Sigmoid colon (tissue), 6 donors: ENCODE measurements at regions not wholly inside any gene's neighbourhood (a gene's known extent, or its start where the extent isn't known, plus 50 kb on each side); places are given as distances from the start of the nearest gene placed in this dataset.
"Not testable (repeated sequence)": the region's sequence is repeated elsewhere in the genome, so short reads cannot be mapped to it uniquely, and the experiment has no call there.

Experiments
- DNase-seq: peaks from one replicate; pipeline ENCODE4 v3.0.0-alpha.2; 2019
- H3K27ac ChIP-seq, 4 donors: fragments of 200-600 bp; sonication (generic); one replicate each; pipeline ENCODE4 v1.5.1; 2016 to 2019; ENCODE audit warnings: mild to moderate bottlenecking in 1 of 4
- H3K27me3 ChIP-seq, 3 donors: fragments of 200-600 bp; sonication (generic); one replicate each; pipeline ENCODE4 v1.5.1; 2019; ENCODE audit warnings: mild to moderate bottlenecking in 1 of 3
- H3K36me3 ChIP-seq, 4 donors: fragments of 200-600 bp; sonication (generic); one replicate each; pipeline ENCODE4 v1.5.1; 2016 to 2019
- H3K4me1 ChIP-seq, 4 donors: fragments of 200-600 bp; sonication (generic); one replicate each; pipeline ENCODE4 v1.5.1; 2017 to 2019
- H3K4me3 ChIP-seq, 4 donors: fragments of 200-600 bp; sonication (generic); one replicate each; pipeline ENCODE4 v1.5.1; 2017 to 2019; ENCODE audit warnings: mild to moderate bottlenecking in 2 of 4, moderate library complexity in 1 of 4
- H3K9me3 ChIP-seq, 4 donors: fragments of 200-600 bp in 3 of 4; sonication (generic) in 3 of 4; one replicate each; pipeline versions ENCODE4 v1.5.1 to v1.6.1; 2013 to 2019
- EP300 ChIP-seq, 4 donors: sonication (generic); formaldehyde crosslinking; IDR thresholded peaks; one replicate each; pipeline ENCODE4 v1.6.1; 2017; ENCODE audit warnings: antibody characterized with exemption in 4 of 4
- POLR2A ChIP-seq, 2 donors: fragments of 450-650 bp; IDR thresholded peaks; one replicate each; pipeline ENCODE4 v1.6.1; 2016; ENCODE audit warnings: antibody characterized with exemption in 2 of 2, mild to moderate bottlenecking in 2 of 2, moderate library complexity in 2 of 2
- POLR2AphosphoS5 ChIP-seq, 4 donors: sonication (generic); formaldehyde crosslinking; IDR thresholded peaks; one replicate each; pipeline ENCODE4 v1.6.1; 2017; ENCODE audit warnings: antibody characterized with exemption in 4 of 4
- WGBS, 2 donors: extraction: QIAGEN DNeasy Blood & Tissue Kit; methylation state at CpG; one replicate each; pipeline ENCODE4 v1.1.7; 2013; 5-methylcytosine and 5-hydroxymethylcytosine counted together
- intact Hi-C: fragments of 100-400 bp; cut with DNase I; formaldehyde crosslinking; loops from one replicate; pipeline ENCODE4 v1.15.1; 2023
- TF ChIP-seq, protein P1 (sequence below), 4 experiments: fragments of 450-650 bp in 3 of 4; fragments of 200-600 bp in 1 of 4; IDR thresholded peaks; one replicate each; pipeline ENCODE4 v1.5.1; 2016 to 2019; ENCODE audit warnings: antibody characterized with exemption in 4 of 4, mild to moderate bottlenecking in 3 of 4, moderate library complexity in 2 of 4
- donor health status: healthy with polysubstance abuse.
- donor health status: healthy.

DNA sequence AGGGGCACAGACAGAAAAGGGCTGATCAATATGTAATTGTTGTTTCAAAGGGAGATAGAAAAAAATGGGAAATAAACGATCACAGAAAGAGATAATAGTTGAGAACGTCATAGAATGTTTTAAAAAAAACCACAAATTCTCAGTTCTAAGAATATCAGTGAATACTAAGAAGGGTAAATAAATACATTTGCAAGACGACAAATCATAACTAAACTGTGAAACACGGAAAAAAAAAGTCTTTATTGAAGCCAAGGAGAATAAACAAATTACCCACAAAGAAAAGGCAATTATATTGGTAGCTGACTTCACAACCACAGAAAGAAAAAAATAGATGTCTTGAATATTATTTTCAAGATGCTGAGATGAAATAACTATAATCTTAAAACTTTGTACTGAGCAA is 305.2 kb upstream of the STEAP1 start:
- H3K27ac ChIP-seq, result no peak overlapping the region
- no peak for TF ChIP-seq POLR2AphosphoS5 (IDR thresholded peaks at IDR 0.05)
- no peak for TF ChIP-seq POLR2A (IDR thresholded peaks at IDR 0.05)
- TF ChIP-seq EP300 (IDR thresholded peaks at IDR 0.05), result no peak
- TF ChIP-seq, protein P1, sequence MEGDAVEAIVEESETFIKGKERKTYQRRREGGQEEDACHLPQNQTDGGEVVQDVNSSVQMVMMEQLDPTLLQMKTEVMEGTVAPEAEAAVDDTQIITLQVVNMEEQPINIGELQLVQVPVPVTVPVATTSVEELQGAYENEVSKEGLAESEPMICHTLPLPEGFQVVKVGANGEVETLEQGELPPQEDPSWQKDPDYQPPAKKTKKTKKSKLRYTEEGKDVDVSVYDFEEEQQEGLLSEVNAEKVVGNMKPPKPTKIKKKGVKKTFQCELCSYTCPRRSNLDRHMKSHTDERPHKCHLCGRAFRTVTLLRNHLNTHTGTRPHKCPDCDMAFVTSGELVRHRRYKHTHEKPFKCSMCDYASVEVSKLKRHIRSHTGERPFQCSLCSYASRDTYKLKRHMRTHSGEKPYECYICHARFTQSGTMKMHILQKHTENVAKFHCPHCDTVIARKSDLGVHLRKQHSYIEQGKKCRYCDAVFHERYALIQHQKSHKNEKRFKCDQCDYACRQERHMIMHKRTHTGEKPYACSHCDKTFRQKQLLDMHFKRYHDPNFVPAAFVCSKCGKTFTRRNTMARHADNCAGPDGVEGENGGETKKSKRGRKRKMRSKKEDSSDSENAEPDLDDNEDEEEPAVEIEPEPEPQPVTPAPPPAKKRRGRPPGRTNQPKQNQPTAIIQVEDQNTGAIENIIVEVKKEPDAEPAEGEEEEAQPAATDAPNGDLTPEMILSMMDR (IDR thresholded peaks at IDR 0.05), result no peak
- no peaks in the 10 kb centered on the region for H3K36me3 ChIP-seq
- 54 to 80% methylated on average over 4 of the region's 4 CpGs for WGBS, 2 donors
- intact Hi-C loops, result no loop called here
- H3K4me3 ChIP-seq, result no peak overlapping the region
- H3K4me1 ChIP-seq, result no peaks in the 10 kb centered on the region
- H3K9me3 ChIP-seq, result no peaks in the 10 kb centered on the region
- no peak for DNase-seq
- no peaks in the 10 kb centered on the region for H3K27me3 ChIP-seq

DNA sequence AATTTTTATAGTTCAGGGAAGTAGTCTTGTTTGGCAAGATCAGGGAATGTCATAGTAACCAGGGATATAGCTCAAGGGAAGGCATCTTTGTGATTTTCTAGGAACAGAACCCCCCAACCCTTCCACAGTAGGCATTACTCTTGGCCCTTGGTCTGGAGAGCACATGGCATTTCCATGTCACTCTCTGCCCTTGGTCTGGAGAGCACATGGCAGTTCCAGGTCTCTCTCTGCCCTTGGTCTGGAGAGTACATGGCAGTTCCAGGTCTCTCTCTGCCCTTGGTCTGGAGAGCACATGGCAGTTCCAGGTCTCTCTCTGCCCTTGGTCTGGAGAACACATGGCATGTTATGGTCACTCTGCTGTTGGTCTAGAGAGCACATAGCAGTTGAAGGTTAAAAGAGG is 297.2 kb upstream of the STEAP1 start:
- intact Hi-C loops, H3K36me3 ChIP-seq, H3K4me3 ChIP-seq, DNase-seq, H3K4me1 ChIP-seq, H3K27ac ChIP-seq, H3K9me3 ChIP-seq, H3K27me3 ChIP-seq: not testable (repeated sequence)

DNA sequence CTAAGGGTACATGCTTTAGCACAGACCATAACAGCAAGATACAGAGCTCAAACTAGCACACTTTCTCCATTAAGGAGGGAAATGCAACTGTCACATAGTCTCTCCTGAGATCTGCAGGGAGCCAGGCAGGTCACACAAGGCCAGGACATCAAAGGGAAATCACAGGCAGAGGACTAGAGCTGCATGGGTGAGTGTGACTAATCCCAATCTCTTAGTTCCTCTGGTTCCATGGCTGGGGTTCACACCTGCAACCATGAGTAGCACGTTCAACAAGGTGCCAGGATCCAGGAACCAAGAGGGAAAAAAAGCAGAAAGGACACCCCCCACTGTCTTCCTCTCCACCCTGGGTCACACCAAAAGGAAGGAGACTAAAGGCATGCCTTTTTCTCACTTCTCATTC is 296.5 kb upstream of the STEAP1 start:
- Histone ChIP-seq H3K9me3 (peaks cover 0 to 7% (median 3%) of the 10 kb centered on the region in 4 donors), H3K4me1 (no peaks in the 10 kb centered on the region), H3K27ac (no peak overlapping the region), H3K4me3 (no peak overlapping the region), H3K27me3 (no peaks in the 10 kb centered on the region), H3K36me3 (no peaks in the 10 kb centered on the region)
- TF ChIP-seq, protein P1 (IDR thresholded peaks at IDR 0.05), result no peak
- TF ChIP-seq POLR2A (IDR thresholded peaks at IDR 0.05), result no peak
- no peak for TF ChIP-seq EP300 (IDR thresholded peaks at IDR 0.05)
- no peak for TF ChIP-seq POLR2AphosphoS5 (IDR thresholded peaks at IDR 0.05)
- no peak for DNase-seq
- 59 to 74% methylated on average over 1 of the region's 1 CpG for WGBS, 2 donors
- intact Hi-C loops, result no loop called here

DNA sequence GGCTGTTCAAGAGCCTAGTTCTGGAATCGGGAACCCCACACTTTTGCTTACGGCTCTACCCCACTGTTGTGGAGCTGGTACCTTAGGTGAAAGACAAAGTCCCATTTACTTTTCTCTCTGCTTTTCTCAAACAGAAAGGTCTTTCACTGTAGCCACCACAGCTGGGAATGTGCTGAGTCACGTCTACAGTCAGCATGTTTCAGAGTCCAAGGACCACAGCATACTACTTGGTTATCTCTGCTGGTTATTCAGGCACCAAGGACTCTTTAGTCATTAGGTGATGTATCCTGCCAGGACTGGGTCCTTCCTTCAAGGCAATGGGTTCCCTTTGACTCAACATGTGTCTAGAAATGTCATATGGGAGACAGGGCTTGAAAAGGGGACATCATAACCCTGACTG is 266.8 kb upstream of the STEAP1 start:
- intact Hi-C loops, result no loop called here
- H3K4me1 ChIP-seq, result no peaks in the 10 kb centered on the region
- 87% methylated on average over 3 of the region's 3 CpGs for WGBS, 2 donors

DNA sequence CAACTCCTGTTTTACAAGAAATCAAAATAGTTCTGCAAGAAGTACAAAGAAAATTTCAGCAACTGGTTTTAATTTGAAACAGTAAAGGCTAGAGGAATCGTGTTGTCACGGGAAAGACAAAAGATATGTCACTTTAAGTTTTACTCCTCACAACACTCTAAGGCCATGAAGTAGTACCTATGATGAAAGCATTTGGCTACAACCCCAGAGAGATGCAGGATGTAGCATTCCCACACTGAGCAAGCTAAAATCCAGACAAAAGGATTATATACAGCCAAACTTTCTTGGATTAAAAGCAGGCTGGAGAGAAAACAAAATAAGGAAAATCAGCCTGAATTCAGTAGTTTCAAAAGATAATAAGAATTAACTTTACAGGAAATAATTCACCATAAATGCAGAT is 245.5 kb upstream of the STEAP1 start:
- TF ChIP-seq, protein P1 (IDR thresholded peaks at IDR 0.05), result no peak
- no peak for TF ChIP-seq EP300 (IDR thresholded peaks at IDR 0.05)
- no peak for TF ChIP-seq POLR2A (IDR thresholded peaks at IDR 0.05)
- no peak for TF ChIP-seq POLR2AphosphoS5 (IDR thresholded peaks at IDR 0.05)
- no peak overlapping the region for H3K27ac ChIP-seq
- H3K4me3 ChIP-seq, result no peak overlapping the region
- no peaks in the 10 kb centered on the region for H3K36me3 ChIP-seq
- H3K27me3 ChIP-seq, result no peaks in the 10 kb centered on the region
- WGBS, 2 donors, result 26 to 71% methylated on average over 2 of the region's 2 CpGs
- intact Hi-C loops, result no loop called here
- no peak for DNase-seq
- no peaks in the 10 kb centered on the region for H3K4me1 ChIP-seq
- no peaks in the 10 kb centered on the region for H3K9me3 ChIP-seq

More for the DNA sequence above, 266.8 kb upstream of the STEAP1 start:
- Histone ChIP-seq H3K4me3 (no peak overlapping the region), H3K27ac (no peak overlapping the region), H3K27me3 (no peaks in the 10 kb centered on the region), H3K36me3 (no peaks in the 10 kb centered on the region), H3K9me3 (no peaks in the 10 kb centered on the region)
- DNase-seq, result no peak
- no peak for TF ChIP-seq EP300 (IDR thresholded peaks at IDR 0.05)
- no peak for TF ChIP-seq POLR2AphosphoS5 (IDR thresholded peaks at IDR 0.05)
- no peak for TF ChIP-seq POLR2A (IDR thresholded peaks at IDR 0.05)
- TF ChIP-seq, protein P1 (IDR thresholded peaks at IDR 0.05), result no peak
